Kidney (tissue), 13 donors: ENCODE measurements at regions not wholly inside any gene's neighbourhood (a gene's known extent, or its start where the extent isn't known, plus 50 kb on each side); places are given as distances from the start of the nearest gene placed in this dataset.
A peak's percentile ranks its signal among the peaks of the same experiment; 100 is the strongest.

Experiments
- DNase-seq, 5 donors: peaks; one replicate each; pipeline ENCODE4 v3.0.0-alpha.2; 2013 to 2020
- FAIRE-seq: peaks from 2 replicates; lab custom pipeline; 2012; peaks lifted over from hg19 to GRCh38; lab: Jason Lieb, UNC
- H3K27ac ChIP-seq, 2 donors: one replicate each; pipeline ENCODE4 v1.7.0; 2013; ENCODE audit warnings: low read depth in 2 of 2, low read length in 2 of 2, inconsistent platforms in 1 of 2
- H3K27me3 ChIP-seq: one replicate; pipeline ENCODE4 v1.7.1; 2013; ENCODE audit warnings: low read length, inconsistent platforms; ENCODE audit not compliant: control insufficient read depth, insufficient read depth
- H3K36me3 ChIP-seq, 3 donors: one replicate each; pipeline versions ENCODE4 v1.7.0 to v1.7.1; 2013; ENCODE audit warnings: low read length in 3 of 3, control low read depth in 1 of 3, inconsistent platforms in 1 of 3; ENCODE audit not compliant: insufficient read depth in 3 of 3, control insufficient read depth in 2 of 3
- H3K4me1 ChIP-seq, 3 donors: one replicate each; pipeline versions ENCODE4 v1.7.0 to v1.7.1; 2013; ENCODE audit warnings: low read length in 3 of 3, inconsistent platforms in 1 of 3, low read depth in 1 of 3; ENCODE audit not compliant: control insufficient read depth in 2 of 3, insufficient read depth in 2 of 3
- H3K4me3 ChIP-seq, 3 donors: one replicate each; pipeline versions ENCODE4 v1.7.0 to v1.8.1; 2013; ENCODE audit warnings: low read length in 3 of 3, control low read depth in 1 of 3, inconsistent platforms in 1 of 3
- H3K9ac ChIP-seq, 3 donors: one replicate each; pipeline versions ENCODE4 v1.7.0 to v1.7.1; 2013; ENCODE audit warnings: low read length in 3 of 3, control low read depth in 1 of 3, inconsistent platforms in 1 of 3
- H3K9me3 ChIP-seq, 3 donors: one replicate each; pipeline versions ENCODE4 v1.7.0 to v1.7.1; 2013; ENCODE audit warnings: low read length in 3 of 3, control low read depth in 1 of 3, inconsistent platforms in 1 of 3; ENCODE audit not compliant: control insufficient read depth in 2 of 3, insufficient read depth in 1 of 3
- CTCF ChIP-seq: IDR thresholded peaks from 3 replicates; pipeline ENCODE4 v1.5.1; 2012; ENCODE audit warnings: mild to moderate bottlenecking, moderate library complexity, borderline replicate concordance; ENCODE audit not compliant: insufficient read depth; ENCODE audit errors: extremely low read depth
- intact Hi-C: fragments of 100-400 bp; cut with DNase I; formaldehyde crosslinking; loops from one replicate; pipeline ENCODE4 v1.11.1; 2022
- donor health status: control.
- donor health status: control.
- donor health status: control.
- donor health status: control.
- donor health status: control.
- donor health status: DM: yes; HTN: yes; CAD: no.
- donor health status: Normal renal cell carcinoma (clear cell type).

- intact Hi-C loops, result no loop called here
- H3K27me3 ChIP-seq, result no peaks in the 10 kb centered on the region
- H3K4me1 ChIP-seq, result no peaks in the 10 kb centered on the region
- DNase-seq (no peak), FAIRE-seq (no peak)
- H3K36me3 ChIP-seq, result no peaks in the 10 kb centered on the region
- no peaks in the 10 kb centered on the region for H3K9me3 ChIP-seq
- no peak overlapping the region for H3K4me3 ChIP-seq
- no peak for TF ChIP-seq CTCF
- H3K27ac ChIP-seq, result no peak overlapping the region
- H3K9ac ChIP-seq, result no peak overlapping the region
These were observed 159.1 kb upstream of the CSF3R start for GRCh38 chr1:36641776-36642175.

- FAIRE-seq, result no peak
- H3K4me1 ChIP-seq, result no peaks in the 10 kb centered on the region
These were observed 156.7 kb upstream of the CSF3R start for GRCh38 chr1:36639461-36639860.

GRCh38 chr1:36638268-36638667 is 155.6 kb upstream of the CSF3R start:
- TF ChIP-seq CTCF, result no peak
- Histone ChIP-seq H3K27ac (no peak overlapping the region), H3K9me3 (no peaks in the 10 kb centered on the region), H3K4me3 (no peak overlapping the region), H3K36me3 (no peaks in the 10 kb centered on the region), H3K9ac (no peak overlapping the region), H3K27me3 (no peaks in the 10 kb centered on the region), H3K4me1 (no peaks in the 10 kb centered on the region)
- FAIRE-seq (no peak), DNase-seq (no peak)
- intact Hi-C loops, result no loop called here

More at GRCh38 chr1:36639461-36639860, 156.7 kb upstream of the CSF3R start:
- no peaks in the 10 kb centered on the region for H3K9me3 ChIP-seq
- no peak for TF ChIP-seq CTCF
- intact Hi-C loops, result no loop called here
- no peaks in the 10 kb centered on the region for H3K27me3 ChIP-seq
- H3K9ac ChIP-seq, result no peak overlapping the region
- no peaks in the 10 kb centered on the region for H3K36me3 ChIP-seq
- no peak overlapping the region for H3K27ac ChIP-seq
- H3K4me3 ChIP-seq, result no peak overlapping the region
- no peak for DNase-seq

GRCh38 chr1:36636206-36636605 is 153.5 kb upstream of the CSF3R start:
- intact Hi-C loops, result no loop called here
- Histone ChIP-seq H3K36me3 (no peaks in the 10 kb centered on the region), H3K9me3 (no peaks in the 10 kb centered on the region), H3K4me3 (no peak overlapping the region), H3K27ac (no peak overlapping the region), H3K9ac (no peak overlapping the region), H3K27me3 (no peaks in the 10 kb centered on the region), H3K4me1 (no peaks in the 10 kb centered on the region)
- no peak for FAIRE-seq
- DNase-seq, result peak in 3 of 5 donors; percentile 43 to 66 (median 44)
- no peak for TF ChIP-seq CTCF
